Right hindlimb (tissue), 1 donor: ENCODE measurements at regions not wholly inside any gene's neighbourhood (a gene's known extent, or its start where the extent isn't known, plus 50 kb on each side); places are given as distances from the start of the nearest gene placed in this dataset.

Source experiments
- DNase-seq: peaks from one replicate; pipeline ENCODE4 v3.0.0-alpha.2; 2018

DNA sequence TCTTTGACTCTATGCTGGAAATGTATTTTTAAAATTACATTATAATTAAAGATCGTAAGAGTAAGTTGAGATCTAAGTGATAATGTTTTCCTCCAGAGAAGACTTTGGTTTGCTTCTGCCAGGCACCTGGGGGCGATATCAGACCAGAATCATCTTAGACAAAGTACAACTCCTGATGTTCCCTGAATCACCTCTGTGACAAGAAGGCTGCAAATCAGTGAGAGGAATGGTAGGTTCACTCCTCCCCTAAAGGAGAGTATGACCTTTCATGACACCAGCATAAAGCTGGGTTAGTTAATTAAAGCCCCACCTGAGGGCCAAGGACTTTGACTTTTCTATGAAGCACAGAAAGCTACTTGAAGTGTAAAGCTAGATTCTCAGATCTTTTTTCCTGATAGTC, 114.4 kb upstream of the DTNA start:
- no peak for DNase-seq

DNA sequence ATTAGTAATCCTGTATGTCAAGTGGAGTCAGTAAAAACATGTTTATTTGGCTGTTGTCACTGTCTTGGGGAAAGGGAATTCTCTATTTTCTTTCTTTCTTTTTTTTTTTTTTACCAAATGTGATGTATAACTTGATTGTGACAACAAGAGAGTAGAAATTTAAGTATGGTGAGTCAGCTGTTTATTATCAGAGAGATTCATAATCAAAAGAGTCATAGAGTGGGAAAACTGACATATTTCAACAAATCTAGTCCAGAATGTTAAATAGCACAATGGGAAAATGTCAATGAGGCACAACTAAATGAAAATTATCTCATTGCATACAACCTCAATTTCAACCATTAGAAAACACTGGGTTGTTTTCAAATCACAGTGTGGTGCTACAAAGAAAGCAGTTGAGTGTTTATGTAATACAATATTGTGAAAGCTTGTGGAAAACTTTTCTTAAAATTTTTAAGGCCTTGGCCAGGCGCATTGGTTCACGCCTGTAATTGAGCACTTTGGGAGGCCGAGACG, 111.9 kb upstream of the DTNA start:
- no peak for DNase-seq

- DNase-seq: no peak
These were observed 109.9 kb upstream of the DTNA start for GRCh38 chr18:34600158-34600557.

DNA sequence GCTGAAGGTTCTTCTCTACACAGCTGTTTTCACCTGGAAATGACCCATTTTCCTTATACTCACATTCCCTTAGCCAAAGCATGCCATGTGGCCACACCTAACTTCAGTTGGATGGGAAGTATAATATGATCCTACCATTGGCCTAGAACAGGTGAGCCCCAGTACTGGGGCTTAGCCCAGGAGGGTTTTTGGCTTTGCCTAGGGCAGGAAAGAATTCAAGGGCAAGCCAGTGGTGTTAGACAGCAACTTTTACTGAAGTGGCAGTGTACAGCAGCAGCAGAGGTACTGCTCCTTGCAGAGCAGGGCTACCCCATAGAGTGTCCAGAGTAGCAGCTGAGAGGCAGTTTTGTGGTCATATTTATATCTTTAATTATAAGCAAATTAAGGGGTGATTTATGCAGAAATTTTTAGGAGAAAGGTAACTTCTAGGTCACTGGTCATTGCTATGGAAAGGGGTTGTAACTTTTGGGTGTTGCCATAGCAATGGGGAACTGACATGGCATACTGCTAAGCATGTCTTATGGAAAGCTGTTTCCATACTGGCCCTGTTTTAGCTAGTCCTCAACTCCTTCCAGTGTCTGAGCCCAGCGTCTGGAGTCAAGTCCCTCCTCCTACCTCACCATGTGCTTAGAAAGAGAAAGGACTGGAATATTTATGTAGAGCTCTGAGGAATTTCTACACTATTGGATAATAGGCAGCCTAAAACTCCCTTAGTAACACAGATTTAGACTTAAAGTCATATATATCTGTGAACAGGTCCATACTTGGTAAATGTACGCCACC, 109.0 kb upstream of the DTNA start:
- DNase-seq: no peak

DNA sequence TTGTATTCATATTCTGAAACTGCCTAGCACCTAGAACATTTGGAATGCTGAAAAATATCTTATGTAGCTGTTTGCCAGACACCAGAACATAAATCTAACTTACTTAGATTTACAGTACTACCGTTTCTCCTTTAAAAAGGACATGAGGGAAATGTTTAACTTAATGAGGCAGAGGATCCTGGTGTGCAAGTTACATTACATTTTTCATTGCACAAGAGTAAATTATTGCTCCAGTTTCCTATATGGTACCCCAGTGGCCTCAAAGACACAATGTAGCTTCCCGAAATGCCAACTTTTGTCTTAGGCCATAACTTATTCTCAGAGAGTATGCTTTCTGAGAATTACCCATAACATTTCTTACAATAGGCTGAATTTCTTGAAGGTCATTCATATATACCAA, 105.5 kb upstream of the DTNA start:
- DNase-seq: no peak

DNA sequence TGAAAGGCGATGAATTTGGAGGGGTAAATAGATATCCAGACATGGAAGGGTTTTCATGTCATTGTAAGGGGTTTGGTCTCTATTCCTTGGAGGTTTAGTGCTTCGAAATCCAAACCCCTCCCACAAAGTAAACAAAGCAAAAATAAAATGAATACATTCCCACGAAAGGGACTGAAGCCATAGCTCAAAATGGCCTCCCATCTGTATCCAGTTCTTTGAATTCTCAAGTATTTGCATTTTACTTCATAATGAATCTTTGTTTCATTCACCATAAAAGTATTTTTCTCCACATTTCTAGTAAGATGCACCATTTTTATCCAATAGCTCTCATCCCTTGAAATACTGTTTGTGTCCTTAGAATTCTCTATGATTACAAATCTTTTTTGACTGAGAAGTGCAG, 103.2 kb upstream of the DTNA start:
- no peak for DNase-seq

DNA sequence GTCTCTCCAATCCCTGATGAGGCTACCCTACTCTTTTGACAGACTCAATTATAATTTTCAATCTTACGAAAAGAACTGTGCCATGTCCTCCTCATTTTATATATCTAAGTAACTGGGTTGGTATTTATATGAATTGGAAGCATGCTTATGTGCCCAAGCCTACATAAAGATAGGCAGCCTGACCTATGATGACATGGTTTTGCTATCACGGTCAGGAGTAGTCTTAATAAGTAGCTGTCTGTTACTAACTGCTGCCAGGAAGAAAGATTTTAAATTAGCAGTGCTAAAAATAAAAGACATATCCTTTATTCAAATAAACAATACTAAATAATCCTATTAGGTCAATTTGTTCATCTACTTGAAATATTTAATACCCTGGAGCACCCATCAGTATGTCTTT, 102.0 kb upstream of the DTNA start:
- no peak for DNase-seq

DNA sequence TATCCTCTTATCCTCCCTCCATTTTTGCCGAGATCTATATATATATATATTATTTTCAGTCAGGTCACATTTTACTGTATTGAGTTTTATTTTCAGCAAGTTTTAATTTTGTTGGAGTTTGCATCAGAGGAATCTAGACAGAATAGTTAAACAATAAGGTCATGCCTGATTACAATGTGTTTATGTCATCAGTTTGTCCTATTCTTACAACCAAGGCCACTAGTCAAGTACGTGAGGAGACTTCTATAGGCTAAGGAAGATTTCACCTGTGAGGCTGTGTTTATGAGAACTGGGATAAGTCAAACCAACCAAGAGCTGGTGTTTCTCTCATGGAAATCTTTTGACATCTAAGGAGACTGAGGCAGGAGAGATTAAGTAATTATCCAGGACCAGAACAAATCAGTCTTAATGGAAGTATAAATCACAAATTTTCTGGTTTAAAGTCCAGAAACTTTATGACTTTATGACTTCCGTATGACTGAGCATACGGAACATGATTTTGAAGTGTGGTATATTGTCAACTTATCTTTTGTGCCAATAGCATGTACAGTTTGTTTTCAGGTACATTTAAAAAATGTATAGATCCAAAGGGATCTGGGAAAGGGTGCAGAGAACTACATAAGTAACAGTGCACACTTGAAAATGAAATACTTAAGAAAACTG, 100.0 kb upstream of the DTNA start:
- no peak for DNase-seq

GRCh38 chr18:34611904-34612303, 98.2 kb upstream of the DTNA start:
- no peak for DNase-seq

DNA sequence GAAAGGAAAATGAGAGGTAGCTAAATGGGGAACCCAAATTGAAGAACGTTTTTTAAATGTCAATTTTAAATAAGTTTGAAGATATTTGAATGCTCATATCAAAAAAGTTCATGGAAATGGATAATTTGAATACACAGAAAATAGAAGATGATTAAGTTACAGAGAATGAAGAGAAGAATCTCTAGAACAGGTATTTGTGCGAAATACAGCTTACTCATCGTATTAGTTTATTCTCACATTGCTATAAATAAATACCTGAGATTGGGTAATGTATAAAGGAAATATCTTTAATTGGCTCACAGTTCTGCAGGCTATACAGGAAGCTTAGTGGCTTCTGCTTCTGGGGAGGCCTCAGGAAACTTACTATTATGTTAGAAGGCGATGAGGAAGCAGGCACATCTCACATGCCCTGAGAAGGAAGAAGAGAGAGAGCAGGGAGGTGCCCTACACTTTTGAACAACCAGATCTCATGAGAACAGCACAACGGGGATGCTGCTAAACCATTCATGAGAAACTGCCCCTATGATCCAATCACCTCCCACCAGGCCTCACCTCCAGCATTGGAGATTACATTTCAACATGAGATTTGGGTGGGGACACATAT, 89.7 kb upstream of the DTNA start:
- no peak for DNase-seq

DNA sequence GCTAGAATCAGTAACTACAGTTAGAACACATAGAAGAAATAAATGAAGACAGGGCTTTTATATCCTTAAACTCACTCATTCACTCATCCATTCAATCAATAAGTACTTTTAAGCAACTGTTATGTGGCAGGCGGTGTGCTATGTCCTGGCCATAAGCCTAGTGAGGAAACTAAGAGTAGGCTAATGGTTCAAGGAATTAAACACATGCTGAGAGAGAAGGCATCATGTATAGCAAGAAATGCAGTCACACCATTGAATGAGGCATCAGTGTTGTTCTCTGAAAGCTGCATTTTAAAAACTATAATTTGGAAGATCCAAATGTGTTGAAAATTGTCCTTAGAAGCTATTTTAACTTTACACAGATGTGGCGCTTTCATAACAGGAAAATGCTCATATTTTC, 86.5 kb upstream of the DTNA start:
- DNase-seq: no peak

- no peak for DNase-seq
These were observed 85.5 kb upstream of the DTNA start for GRCh38 chr18:34624551-34624950.

GRCh38 chr18:34626404-34627136, 83.5 kb upstream of the DTNA start:
- no peak for DNase-seq

DNA sequence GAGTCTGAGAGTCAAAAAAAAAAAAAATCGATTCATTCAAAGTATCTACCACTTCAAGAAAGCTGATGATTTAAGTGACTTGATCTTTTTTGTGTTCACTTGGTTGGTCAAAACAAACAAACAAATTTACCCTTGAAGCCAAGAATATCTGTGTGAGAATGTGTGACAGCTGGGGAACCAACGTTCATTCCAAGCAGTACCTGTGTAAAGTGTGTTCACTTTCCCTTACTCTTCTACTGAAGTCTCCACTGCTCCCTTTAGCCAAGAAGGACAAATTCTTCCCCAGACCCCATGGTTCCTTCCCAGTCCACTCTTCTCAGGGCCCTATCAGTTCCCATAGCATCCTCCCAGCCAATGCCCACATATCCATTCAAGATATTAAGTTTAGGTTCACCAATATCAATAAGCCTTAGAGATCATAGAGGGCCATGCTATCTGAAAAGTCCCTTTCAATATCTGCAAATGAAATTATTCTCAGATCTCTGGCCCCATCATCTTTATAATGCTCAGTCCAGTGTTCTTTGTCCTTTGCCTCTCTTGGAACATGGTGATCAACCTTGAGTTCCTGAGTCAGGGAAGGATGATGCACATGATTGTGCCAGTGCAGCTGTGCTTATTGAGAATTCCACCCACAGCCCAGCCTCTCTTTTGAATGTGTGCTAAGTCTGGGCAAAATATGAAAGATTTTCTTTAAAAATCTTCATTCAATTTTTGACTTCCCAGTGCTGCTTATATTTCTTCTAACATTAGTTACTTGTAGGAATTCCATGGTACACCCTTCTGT, 82.8 kb upstream of the DTNA start:
- no peak for DNase-seq

DNA sequence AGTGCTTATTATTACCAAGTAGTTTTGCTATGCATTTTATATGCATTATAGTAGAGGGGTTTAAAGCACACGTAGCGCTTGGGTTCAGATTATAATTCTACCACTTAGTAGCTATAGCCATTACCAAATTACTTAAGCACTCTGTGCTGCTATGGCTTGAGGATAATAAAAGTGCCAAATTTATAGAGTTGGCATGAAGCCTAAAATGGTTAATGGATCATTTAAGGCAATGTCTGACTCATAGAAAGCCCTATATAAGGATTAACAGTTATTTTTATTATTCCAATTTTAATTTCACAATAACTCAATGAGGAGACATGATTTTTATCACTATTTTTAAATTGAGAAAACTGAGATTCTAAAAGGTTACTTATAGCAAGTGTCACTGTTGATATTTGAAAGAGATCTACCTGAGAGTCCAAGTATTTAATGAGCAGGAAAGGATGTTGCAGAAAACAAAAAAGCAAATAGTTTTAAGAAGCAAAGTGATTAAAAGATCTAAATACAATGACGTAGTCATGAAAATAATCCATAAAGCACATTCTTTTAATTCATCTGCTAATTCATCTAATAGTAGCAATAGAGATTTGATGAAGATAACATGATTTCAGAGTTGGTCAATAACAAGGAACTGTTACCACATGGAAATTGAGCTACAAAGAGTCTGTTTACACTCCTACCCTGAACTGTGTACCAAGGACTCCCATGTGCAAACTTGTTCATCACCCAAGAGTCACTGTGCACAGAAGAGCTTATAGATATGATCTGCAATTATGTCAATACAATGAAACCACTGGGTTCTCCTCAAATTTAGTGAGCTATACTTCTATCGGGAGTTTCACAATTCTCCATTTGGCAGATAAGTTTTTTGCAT, 78.8 kb upstream of the DTNA start:
- DNase-seq: no peak

- DNase-seq: no peak
These were observed 77.8 kb upstream of the DTNA start for GRCh38 chr18:34632321-34632720.

DNA sequence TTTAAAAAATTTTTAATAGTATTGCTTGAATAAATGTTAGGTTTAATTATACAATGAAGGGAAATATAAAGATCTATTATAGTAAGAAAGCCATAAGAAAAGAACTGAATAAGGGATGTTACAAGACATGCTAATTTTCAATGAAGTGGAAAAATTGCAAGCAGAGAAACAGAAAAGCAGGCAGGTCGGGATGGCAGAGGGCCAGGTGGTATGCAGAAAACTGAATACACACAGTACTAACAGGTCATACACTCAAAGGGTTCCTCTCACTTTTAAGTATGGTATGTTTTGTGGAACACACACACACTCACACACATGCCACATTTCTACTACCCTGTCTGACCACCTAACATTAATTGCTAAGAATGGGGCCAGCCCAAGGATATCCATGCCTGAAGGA, 76.7 kb upstream of the DTNA start:
- DNase-seq: no peak

GRCh38 chr18:34637094-34637801, 72.8 kb upstream of the DTNA start:
- no peak for DNase-seq

DNA sequence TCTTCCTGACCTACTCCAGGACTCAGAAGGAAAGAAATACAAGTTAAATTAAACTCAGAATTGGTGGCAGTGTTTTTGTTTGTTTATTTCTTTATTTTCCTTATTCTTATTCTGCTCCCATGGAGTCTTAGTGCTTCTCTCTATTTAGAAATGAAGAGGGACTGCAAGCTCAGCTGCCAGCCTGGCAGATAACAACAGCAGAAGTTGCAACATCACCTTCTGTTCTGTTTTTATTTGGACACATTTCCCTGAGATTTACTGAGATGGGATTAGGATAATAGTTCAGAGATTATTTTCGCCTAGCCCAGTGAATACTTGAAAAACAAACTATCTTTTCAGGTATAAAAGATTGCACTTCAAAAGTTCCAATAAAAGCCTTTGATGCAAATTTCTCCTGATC, 70.4 kb upstream of the DTNA start:
- no peak for DNase-seq

- DNase-seq: no peak
These were observed 69.8 kb upstream of the DTNA start for GRCh38 chr18:34640276-34640675.

DNA sequence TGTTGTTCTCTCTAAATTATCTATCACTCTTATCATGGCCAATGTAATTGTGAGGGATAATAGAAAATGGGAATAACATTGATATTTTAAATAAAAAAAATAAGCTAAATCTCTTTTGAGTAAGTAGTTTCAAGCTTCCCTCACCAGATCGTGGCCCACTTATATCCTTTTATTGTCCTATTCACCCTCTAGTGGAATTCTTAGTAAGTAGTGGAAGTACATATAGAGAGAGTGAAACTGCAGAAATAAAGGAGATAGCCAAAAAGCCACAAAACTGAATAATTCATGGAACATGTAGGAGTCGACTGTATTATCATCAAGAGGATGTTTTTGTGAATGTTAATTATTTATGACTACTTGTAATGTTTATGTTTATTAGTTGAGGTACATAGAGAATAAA, 66.1 kb upstream of the DTNA start:
- no peak for DNase-seq
